DOHH2 (cell line): ENCODE measurements at regions not wholly inside any gene's neighbourhood (a gene's known extent, or its start where the extent isn't known, plus 50 kb on each side); places are given as distances from the start of the nearest gene placed in this dataset.

Experiments
- H3F3A ChIP-seq: fragments of 200-600 bp; sonication (generic), shearing (Covaris generic); 2 replicates; pipeline ENCODE4 v1.6.0; 2016; ENCODE audit warnings: antibody characterized with exemption, mild to moderate bottlenecking; ENCODE audit not compliant: control insufficient read depth, insufficient read depth
- H3K27ac ChIP-seq: fragments of 200-600 bp; sonication (generic); 2 replicates; pipeline ENCODE4 v1.5.1; 2014; ENCODE audit warnings: low read depth, mild to moderate bottlenecking, low read length, moderate library complexity
- H3K27me3 ChIP-seq: fragments of 200-600 bp; sonication (generic); 2 replicates; pipeline ENCODE4 v1.6.1; 2014; ENCODE audit warnings: mild to moderate bottlenecking, low read length, mixed read lengths; ENCODE audit not compliant: control insufficient read depth
- H3K36me3 ChIP-seq: fragments of 200-600 bp; sonication (generic); 2 replicates; pipeline ENCODE4 v1.6.1; 2014; ENCODE audit warnings: mild to moderate bottlenecking, low read length, moderate library complexity, mixed read lengths; ENCODE audit not compliant: control insufficient read depth
- H3K4me1 ChIP-seq: fragments of 200-600 bp; sonication (generic); 2 replicates; pipeline ENCODE4 v1.6.1; 2014; ENCODE audit warnings: mild to moderate bottlenecking, low read length, mixed read lengths; ENCODE audit not compliant: control insufficient read depth
- H3K4me2 ChIP-seq: fragments of 200-600 bp; sonication (generic); 2 replicates; pipeline ENCODE4 v1.6.0; 2014; ENCODE audit warnings: mild to moderate bottlenecking, low read length, moderate library complexity
- H3K4me3 ChIP-seq: fragments of 200-600 bp; sonication (generic); 2 replicates; pipeline ENCODE4 v1.5.1; 2014; ENCODE audit warnings: mild to moderate bottlenecking, low read length, mixed read lengths
- H3K79me2 ChIP-seq: fragments of 200-600 bp; sonication (generic); 2 replicates; pipeline ENCODE4 v1.6.1; 2014; ENCODE audit warnings: mild to moderate bottlenecking, low read length, mixed read lengths; ENCODE audit not compliant: control insufficient read depth
- H3K9me2 ChIP-seq: fragments of 200-600 bp; sonication (generic); replicated peaks from 2 replicates; pipeline ENCODE4 v1.6.1; 2014; ENCODE audit warnings: mild to moderate bottlenecking, low read length, mixed read lengths; ENCODE audit not compliant: control insufficient read depth
- H3K9me3 ChIP-seq: fragments of 200-600 bp; sonication (generic); 2 replicates; pipeline ENCODE4 v1.6.1; 2014; ENCODE audit warnings: antibody characterized with exemption, low read length, mixed read lengths; ENCODE audit not compliant: control insufficient read depth, insufficient read depth
- H4K20me1 ChIP-seq: fragments of 200-600 bp; sonication (generic); 2 replicates; pipeline ENCODE4 v1.6.0; 2014; ENCODE audit warnings: low read depth, mild to moderate bottlenecking, antibody characterized with exemption, low read length, moderate library complexity; ENCODE audit not compliant: control insufficient read depth, insufficient read depth
- EZH2phosphoT487 ChIP-seq: fragments of 200-600 bp; sonication (generic); IDR thresholded peaks from 2 replicates; pipeline ENCODE4 v1.6.1; 2017; ENCODE audit warnings: borderline replicate concordance, mild to moderate bottlenecking, antibody characterized with exemption, low read length, moderate library complexity, mixed read lengths
- TF ChIP-seq, protein P1 (sequence below): fragments of 200-600 bp; sonication (generic); IDR thresholded peaks from one replicate; pipeline ENCODE4 v1.5.1; 2014; ENCODE audit warnings: antibody characterized with exemption, mild to moderate bottlenecking, low read depth, low read length; ENCODE audit not compliant: poor library complexity, severe bottlenecking

DNA sequence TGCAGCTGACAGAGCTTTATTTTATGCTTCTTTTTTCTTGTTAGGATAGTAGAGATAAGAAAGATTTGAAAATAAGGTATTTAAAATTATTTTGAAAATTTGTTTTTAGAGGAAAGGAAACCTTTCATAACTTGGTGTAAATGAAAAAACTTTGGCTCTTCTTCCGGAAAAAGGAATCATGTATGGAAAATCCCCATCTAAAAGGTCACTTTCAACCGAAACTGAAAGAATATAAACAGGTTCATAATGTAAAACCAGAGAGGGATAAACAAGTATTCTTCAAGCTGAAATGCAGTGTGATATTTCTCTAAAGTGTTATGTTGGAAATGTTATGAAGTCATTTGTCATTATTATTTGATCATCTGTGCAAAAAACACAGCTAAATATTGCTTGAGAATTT lies 246.8 kb downstream of the NFKBIZ start:
- no peaks in the 10 kb centered on the region for H3K9me2 ChIP-seq
- no peak overlapping the region for H3K4me3 ChIP-seq
- TF ChIP-seq, protein P1, sequence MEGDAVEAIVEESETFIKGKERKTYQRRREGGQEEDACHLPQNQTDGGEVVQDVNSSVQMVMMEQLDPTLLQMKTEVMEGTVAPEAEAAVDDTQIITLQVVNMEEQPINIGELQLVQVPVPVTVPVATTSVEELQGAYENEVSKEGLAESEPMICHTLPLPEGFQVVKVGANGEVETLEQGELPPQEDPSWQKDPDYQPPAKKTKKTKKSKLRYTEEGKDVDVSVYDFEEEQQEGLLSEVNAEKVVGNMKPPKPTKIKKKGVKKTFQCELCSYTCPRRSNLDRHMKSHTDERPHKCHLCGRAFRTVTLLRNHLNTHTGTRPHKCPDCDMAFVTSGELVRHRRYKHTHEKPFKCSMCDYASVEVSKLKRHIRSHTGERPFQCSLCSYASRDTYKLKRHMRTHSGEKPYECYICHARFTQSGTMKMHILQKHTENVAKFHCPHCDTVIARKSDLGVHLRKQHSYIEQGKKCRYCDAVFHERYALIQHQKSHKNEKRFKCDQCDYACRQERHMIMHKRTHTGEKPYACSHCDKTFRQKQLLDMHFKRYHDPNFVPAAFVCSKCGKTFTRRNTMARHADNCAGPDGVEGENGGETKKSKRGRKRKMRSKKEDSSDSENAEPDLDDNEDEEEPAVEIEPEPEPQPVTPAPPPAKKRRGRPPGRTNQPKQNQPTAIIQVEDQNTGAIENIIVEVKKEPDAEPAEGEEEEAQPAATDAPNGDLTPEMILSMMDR, result no peak
- no peak for TF ChIP-seq EZH2phosphoT487

DNA sequence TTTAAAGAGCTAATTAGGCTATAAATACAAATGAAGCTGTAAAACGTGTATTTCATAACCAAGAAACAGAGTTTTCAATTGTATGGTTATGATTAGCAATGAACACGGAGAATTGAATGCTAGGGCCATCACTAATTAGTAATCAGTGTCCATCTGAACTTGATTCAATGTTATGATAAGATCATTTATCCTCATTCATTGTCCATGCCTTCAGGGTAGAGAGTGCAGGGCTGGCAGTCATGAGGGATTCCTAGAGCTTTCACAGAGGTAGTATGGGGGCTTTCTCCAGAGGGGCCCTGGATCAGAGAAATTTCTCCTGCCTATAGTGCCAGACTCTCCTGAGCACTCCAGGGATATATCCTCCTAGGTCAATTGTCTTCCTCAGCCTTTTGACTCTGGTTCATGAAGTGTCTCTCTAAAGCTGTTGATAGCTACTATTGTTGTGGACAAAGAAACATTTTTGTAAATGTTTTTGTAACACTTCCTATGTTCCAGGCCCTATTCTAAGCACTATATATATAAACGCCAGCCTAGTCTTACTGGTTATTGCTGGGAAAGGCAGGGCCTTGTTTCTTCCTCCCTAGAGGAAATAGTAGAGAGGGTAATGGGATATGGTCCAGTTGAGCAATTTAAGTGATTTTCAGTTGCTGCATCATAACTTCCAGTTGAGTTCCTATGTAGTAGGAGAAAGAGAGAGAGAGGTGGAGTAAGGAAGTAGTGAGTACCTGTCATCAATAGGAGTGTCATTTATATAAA lies 249.0 kb downstream of the NFKBIZ start:
- H4K20me1 ChIP-seq, result no peaks in the 10 kb centered on the region
- H3K27me3 ChIP-seq, result no peaks in the 10 kb centered on the region
- no peaks in the 10 kb centered on the region for H3K36me3 ChIP-seq
- TF ChIP-seq, protein P1, result no peak
- no peak for TF ChIP-seq EZH2phosphoT487
- no peak overlapping the region for H3K27ac ChIP-seq
- H3K4me2 ChIP-seq, result no peak overlapping the region
- H3K9me2 ChIP-seq, result no peaks in the 10 kb centered on the region
- no peaks in the 10 kb centered on the region for H3F3A ChIP-seq
- H3K9me3 ChIP-seq, result no peaks in the 10 kb centered on the region
- H3K79me2 ChIP-seq, result no peaks in the 10 kb centered on the region
- no peak overlapping the region for H3K4me3 ChIP-seq
- no peaks in the 10 kb centered on the region for H3K4me1 ChIP-seq

More for the DNA sequence above, 246.8 kb downstream of the NFKBIZ start:
- H3K4me1 ChIP-seq, result no peaks in the 10 kb centered on the region
- H4K20me1 ChIP-seq, result no peaks in the 10 kb centered on the region
- no peak overlapping the region for H3K27ac ChIP-seq
- no peaks in the 10 kb centered on the region for H3K27me3 ChIP-seq
- no peaks in the 10 kb centered on the region for H3K79me2 ChIP-seq
- no peaks in the 10 kb centered on the region for H3K9me3 ChIP-seq
- no peaks in the 10 kb centered on the region for H3K36me3 ChIP-seq
- H3F3A ChIP-seq, result no peaks in the 10 kb centered on the region
- H3K4me2 ChIP-seq, result no peak overlapping the region

GRCh38 chr3:102099913-102100312 lies 250.6 kb downstream of the NFKBIZ start:
- Histone ChIP-seq H3K9me3 (no peaks in the 10 kb centered on the region), H3K4me3 (no peak overlapping the region), H3K36me3 (no peaks in the 10 kb centered on the region), H3K79me2 (no peaks in the 10 kb centered on the region), H3K27ac (no peak overlapping the region), H3K27me3 (no peaks in the 10 kb centered on the region), H3K4me1 (no peaks in the 10 kb centered on the region), H3K9me2 (no peaks in the 10 kb centered on the region), H4K20me1 (no peaks in the 10 kb centered on the region), H3K4me2 (no peak overlapping the region), H3F3A (no peaks in the 10 kb centered on the region)
- TF ChIP-seq EZH2phosphoT487, result no peak
- TF ChIP-seq, protein P1, result no peak
